OCI-LY1 (cell line): ENCODE measurements at regions not wholly inside any gene's neighbourhood (a gene's known extent, or its start where the extent isn't known, plus 50 kb on each side); places are given as distances from the start of the nearest gene placed in this dataset.

Source experiments
- EZH2 ChIP-seq: fragments of 200-600 bp; sonication (generic), shearing (Covaris generic); IDR thresholded peaks from 2 replicates; pipeline ENCODE4 v1.8.0; 2017; ENCODE audit warnings: borderline replicate concordance, mixed run types, mild to moderate bottlenecking, antibody characterized with exemption, low read length, moderate library complexity, mixed read lengths
- TF ChIP-seq, protein P1 (sequence below): fragments of 200-600 bp; sonication (generic), shearing (Covaris generic); IDR thresholded peaks from 2 replicates; pipeline ENCODE4 v1.5.1; 2017; ENCODE audit warnings: mild to moderate bottlenecking, antibody characterized with exemption, low read length, moderate library complexity, mixed read lengths

DNA sequence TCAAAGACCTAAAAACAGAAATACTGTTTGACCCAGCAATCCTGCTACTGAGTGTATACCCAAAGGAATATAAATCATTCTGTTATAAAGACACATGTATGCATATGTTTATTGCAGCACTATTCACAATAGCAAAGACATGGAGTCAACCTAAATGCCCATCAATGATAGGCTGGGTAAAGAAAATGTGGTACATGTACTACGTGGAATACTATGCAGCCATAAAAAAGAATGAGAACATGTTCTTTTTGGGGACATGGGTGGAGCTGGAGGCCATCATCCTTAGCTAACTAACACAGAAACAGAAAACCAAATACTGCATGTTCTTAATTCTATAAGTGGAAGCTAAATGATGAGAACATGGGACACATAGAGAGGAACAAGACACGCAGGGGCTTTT is 155.2 kb upstream of the KCNJ16 start:
- TF ChIP-seq, protein P1, sequence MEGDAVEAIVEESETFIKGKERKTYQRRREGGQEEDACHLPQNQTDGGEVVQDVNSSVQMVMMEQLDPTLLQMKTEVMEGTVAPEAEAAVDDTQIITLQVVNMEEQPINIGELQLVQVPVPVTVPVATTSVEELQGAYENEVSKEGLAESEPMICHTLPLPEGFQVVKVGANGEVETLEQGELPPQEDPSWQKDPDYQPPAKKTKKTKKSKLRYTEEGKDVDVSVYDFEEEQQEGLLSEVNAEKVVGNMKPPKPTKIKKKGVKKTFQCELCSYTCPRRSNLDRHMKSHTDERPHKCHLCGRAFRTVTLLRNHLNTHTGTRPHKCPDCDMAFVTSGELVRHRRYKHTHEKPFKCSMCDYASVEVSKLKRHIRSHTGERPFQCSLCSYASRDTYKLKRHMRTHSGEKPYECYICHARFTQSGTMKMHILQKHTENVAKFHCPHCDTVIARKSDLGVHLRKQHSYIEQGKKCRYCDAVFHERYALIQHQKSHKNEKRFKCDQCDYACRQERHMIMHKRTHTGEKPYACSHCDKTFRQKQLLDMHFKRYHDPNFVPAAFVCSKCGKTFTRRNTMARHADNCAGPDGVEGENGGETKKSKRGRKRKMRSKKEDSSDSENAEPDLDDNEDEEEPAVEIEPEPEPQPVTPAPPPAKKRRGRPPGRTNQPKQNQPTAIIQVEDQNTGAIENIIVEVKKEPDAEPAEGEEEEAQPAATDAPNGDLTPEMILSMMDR = no peak
- TF ChIP-seq EZH2 = no peak
